Transverse colon (tissue), 4 donors: ENCODE measurements at regions not wholly inside any gene's neighbourhood (a gene's known extent, or its start where the extent isn't known, plus 50 kb on each side); places are given as distances from the start of the nearest gene placed in this dataset.

Experiments used
- DNase-seq: peaks from one replicate; pipeline ENCODE4 v3.0.0-alpha.2; 2019
- H3K27ac ChIP-seq, 4 donors: fragments of 200-600 bp; sonication (generic); 2 replicates each; pipeline ENCODE4 v1.5.1; 2016 to 2018; ENCODE audit warnings: inconsistent platforms in 4 of 4
- H3K27me3 ChIP-seq: fragments of 200-600 bp; sonication (generic); 2 replicates; pipeline ENCODE4 v1.5.1; 2017; ENCODE audit warnings: inconsistent platforms
- H3K36me3 ChIP-seq, 4 donors: fragments of 200-600 bp; sonication (generic); 2 replicates each; pipeline ENCODE4 v1.5.1; 2017 to 2019; ENCODE audit warnings: inconsistent platforms in 4 of 4
- H3K4me1 ChIP-seq, 4 donors: fragments of 200-600 bp; sonication (generic); 2 replicates each; pipeline ENCODE4 v1.5.1; 2017 to 2020; ENCODE audit warnings: inconsistent platforms in 4 of 4
- H3K4me3 ChIP-seq, 4 donors: fragments of 200-600 bp; sonication (generic); 1 replicate in 1 of 4; 2 replicates in 3 of 4; pipeline versions ENCODE4 v1.5.1 to v1.6.1; 2017 to 2019; ENCODE audit warnings: inconsistent platforms in 4 of 4
- H3K9me3 ChIP-seq, 2 donors: fragments of 200-600 bp; sonication (generic); 2 replicates each; pipeline ENCODE4 v1.5.1; 2017 to 2019; ENCODE audit warnings: inconsistent platforms in 2 of 2
- CTCF ChIP-seq, 5 experiments: fragments of 200-600 bp in 3 of 5; fragments of 450-650 bp in 2 of 5; sonication (generic) in 3 of 5; IDR thresholded peaks; 1 replicate in 2 of 5; 2 replicates in 3 of 5; pipeline ENCODE4 v1.5.1; 2016 to 2017; ENCODE audit warnings: antibody characterized with exemption in 5 of 5, inconsistent platforms in 3 of 5, mild to moderate bottlenecking in 2 of 5, moderate library complexity in 1 of 5
- EP300 ChIP-seq: sonication (generic); formaldehyde crosslinking; IDR thresholded peaks from one replicate; pipeline ENCODE4 v1.6.1; 2017; ENCODE audit warnings: antibody characterized with exemption, low read depth
- POLR2A ChIP-seq: fragments of 450-650 bp; IDR thresholded peaks from one replicate; pipeline ENCODE4 v1.6.1; 2016; ENCODE audit warnings: antibody characterized with exemption, mild to moderate bottlenecking, moderate library complexity
- POLR2AphosphoS5 ChIP-seq, 3 donors: sonication (generic); formaldehyde crosslinking; IDR thresholded peaks; one replicate each; pipeline ENCODE4 v1.6.1; 2016; ENCODE audit warnings: antibody characterized with exemption in 3 of 3
- WGBS, 2 donors: methylation state at CpG; one replicate each; pipeline ENCODE4 v1.1.5; 2018; ENCODE audit warnings: low coverage in 1 of 2; 5-methylcytosine and 5-hydroxymethylcytosine counted together
- in situ Hi-C, 4 donors: fragments of 200-750 bp; cut with MboI; loops; one replicate each; pipeline versions ENCODE4 v1.15.0 to v1.15.1; 2017; ENCODE audit warnings: low sequenced_read_pairs in 3 of 4, low pct_ligation_motif_present in 1 of 4, low pct_unique_long_range_greater_than_20kb in 1 of 4
- intact Hi-C: fragments of 100-400 bp; cut with DNase I; formaldehyde crosslinking; loops from one replicate; pipeline ENCODE4 v1.15.1; 2023; ENCODE audit warnings: low total_unique reads

- in situ Hi-C loops (no loop called here), intact Hi-C loops (no loop called here)
- Histone ChIP-seq H3K27me3 (no peaks in the 10 kb centered on the region), H3K27ac (no peak overlapping the region), H3K36me3 (no peaks in the 10 kb centered on the region), H3K4me1 (no peaks in the 10 kb centered on the region), H3K4me3 (no peak overlapping the region), H3K9me3 (no peaks in the 10 kb centered on the region)
- DNase-seq = no peak
- TF ChIP-seq EP300 (no peak), CTCF (IDR thresholded peaks at IDR 0.05) (no peak), POLR2A (no peak), POLR2AphosphoS5 (IDR thresholded peaks at IDR 0.05) (no peak)
- 72% methylated on average over 5 of the region's 5 CpGs for WGBS, 2 donors
Measured at GRCh38 chr4:176558661-176559060, 234.1 kb downstream of the VEGFC start.

GRCh38 chr4:176561368-176561767 is 231.4 kb downstream of the VEGFC start:
- no peaks in the 10 kb centered on the region for H3K9me3 ChIP-seq
- no peaks in the 10 kb centered on the region for H3K36me3 ChIP-seq
- no peak for DNase-seq
- in situ Hi-C loops = no loop called here
- H3K27me3 ChIP-seq = no peaks in the 10 kb centered on the region
- intact Hi-C loops = no loop called here
- H3K4me3 ChIP-seq = no peak overlapping the region
- TF ChIP-seq CTCF (IDR thresholded peaks at IDR 0.05) (no peak), EP300 (no peak), POLR2AphosphoS5 (IDR thresholded peaks at IDR 0.05) (no peak), POLR2A (no peak)
- 78 to 81% methylated on average over 4 of the region's 4 CpGs for WGBS, 2 donors
- no peak overlapping the region for H3K27ac ChIP-seq
- no peaks in the 10 kb centered on the region for H3K4me1 ChIP-seq

- no peaks in the 10 kb centered on the region for H3K36me3 ChIP-seq
Measured at GRCh38 chr4:176563591-176563990, 229.1 kb downstream of the VEGFC start.

GRCh38 chr4:176565049-176565448 is 227.7 kb downstream of the VEGFC start:
- H3K4me3 ChIP-seq = no peak overlapping the region
- DNase-seq = no peak
- TF ChIP-seq POLR2A (no peak), CTCF (IDR thresholded peaks at IDR 0.05) (no peak), POLR2AphosphoS5 (IDR thresholded peaks at IDR 0.05) (no peak), EP300 (no peak)
- H3K27me3 ChIP-seq = no peaks in the 10 kb centered on the region
- intact Hi-C loops = no loop called here
- H3K4me1 ChIP-seq = no peaks in the 10 kb centered on the region
- WGBS, 2 donors = 74 to 75% methylated on average over 2 of the region's 2 CpGs
- no peak overlapping the region for H3K27ac ChIP-seq
- in situ Hi-C loops = no loop called here
- H3K9me3 ChIP-seq = no peaks in the 10 kb centered on the region
- no peaks in the 10 kb centered on the region for H3K36me3 ChIP-seq

More at GRCh38 chr4:176563591-176563990, 229.1 kb downstream of the VEGFC start:
- 56 to 57% methylated on average over 4 of the region's 4 CpGs for WGBS, 2 donors
- Histone ChIP-seq H3K4me1 (no peaks in the 10 kb centered on the region), H3K4me3 (no peak overlapping the region), H3K27ac (no peak overlapping the region), H3K27me3 (no peaks in the 10 kb centered on the region), H3K9me3 (no peaks in the 10 kb centered on the region)
- TF ChIP-seq EP300 (no peak), POLR2A (no peak), CTCF (IDR thresholded peaks at IDR 0.05) (no peak), POLR2AphosphoS5 (IDR thresholded peaks at IDR 0.05) (no peak)
- in situ Hi-C loops = no loop called here
- DNase-seq = no peak
- intact Hi-C loops = no loop called here
